IMR-90 (cell line): ENCODE measurements at regions not wholly inside any gene's neighbourhood (a gene's known extent, or its start where the extent isn't known, plus 50 kb on each side); places are given as distances from the start of the nearest gene placed in this dataset.

Source experiments
- ATAC-seq: fragments of 200-7000 bp; cut with Tn5 transposase; 2 replicates; pipeline ENCODE4 v1.9.1; 2020; ENCODE audit warnings: low read depth, mild to moderate bottlenecking, moderate library complexity
- BruUV-seq: library from RNA; stranded (reverse); fragments of 400-500 nt; replicated peaks from 2 replicates; lab custom pipeline; 2021; lab: Mats Ljungman, UMichigan
- CTCF ChIA-PET: fragments of 300-600 bp; formaldehyde crosslinking; extraction: SDS; loops from one replicate; lab custom pipeline; 2021; ENCODE audit warnings: antibody characterized with exemption; lab: Yijun Ruan, JAX
- POLR2A ChIA-PET: fragments of 300-600 bp; sonication (Branson Sonifier 250); formaldehyde crosslinking; loops from one replicate; lab custom pipeline; 2022; ENCODE audit warnings: antibody characterized with exemption; ENCODE audit not compliant: unreplicated experiment; lab: Charles Lee
- DNase-seq: peaks from one replicate; pipeline ENCODE4 v3.0.0; 2013
- H2AFZ ChIP-seq: replicated peaks from 2 replicates; pipeline ENCODE3; 2013; ENCODE audit warnings: low read length, mild to moderate bottlenecking; ENCODE audit not compliant: poor library complexity
- H2AK5ac ChIP-seq: 2 replicates; pipeline ENCODE4 v1.6.1; 2013; ENCODE audit warnings: low read depth, low read length, inconsistent platforms
- H2AK9ac ChIP-seq: replicated peaks from 2 replicates; pipeline ENCODE3; 2013; ENCODE audit warnings: mild to moderate bottlenecking, low read depth, low read length, moderate library complexity; ENCODE audit not compliant: poor library complexity
- H2BK120ac ChIP-seq: 2 replicates; pipeline ENCODE4 v1.6.1; 2013; ENCODE audit warnings: low read depth, low read length, inconsistent platforms
- H2BK15ac ChIP-seq: 3 replicates; pipeline ENCODE4 v1.6.1; 2013; ENCODE audit warnings: low read depth, low read length, inconsistent platforms
- H2BK20ac ChIP-seq: 2 replicates; pipeline ENCODE4 v1.6.1; 2013; ENCODE audit warnings: low read depth, mild to moderate bottlenecking, inconsistent platforms, low read length, moderate library complexity
- H2BK5ac ChIP-seq: 2 replicates; pipeline ENCODE4 v1.6.1; 2013; ENCODE audit warnings: mild to moderate bottlenecking, low read depth, low read length, inconsistent platforms; ENCODE audit not compliant: poor library complexity, severe bottlenecking
- H3K14ac ChIP-seq: replicated peaks from 2 replicates; pipeline ENCODE4 v1.6.1; 2013; ENCODE audit warnings: low read depth, low read length, inconsistent platforms
- H3K18ac ChIP-seq: 2 replicates; pipeline ENCODE4 v1.6.1; 2013; ENCODE audit warnings: low read depth, low read length, control low read depth
- H3K23ac ChIP-seq: 2 replicates; pipeline ENCODE4 v1.6.1; 2013; ENCODE audit warnings: low read depth, low read length, inconsistent platforms
- H3K27ac ChIP-seq: 2 replicates; pipeline ENCODE4 v1.5.1; 2013; ENCODE audit warnings: mild to moderate bottlenecking, control low read depth, low read length; ENCODE audit not compliant: insufficient read depth
- H3K27me3 ChIP-seq: 2 replicates; pipeline ENCODE4 v1.6.1; 2013; ENCODE audit warnings: low read length; ENCODE audit not compliant: control insufficient read depth, insufficient read depth
- H3K36me3 ChIP-seq: 2 replicates; pipeline ENCODE4 v1.6.1; 2013; ENCODE audit warnings: low read length, mixed read lengths; ENCODE audit not compliant: control insufficient read depth, insufficient read depth
- H3K4ac ChIP-seq: 2 replicates; pipeline ENCODE4 v1.6.1; 2013; ENCODE audit warnings: low read depth, low read length, inconsistent platforms
- H3K4me1 ChIP-seq: 2 replicates; pipeline ENCODE4 v1.6.1; 2013; ENCODE audit warnings: low read length, mixed read lengths; ENCODE audit not compliant: control insufficient read depth, insufficient read depth
- H3K4me2 ChIP-seq: 2 replicates; pipeline ENCODE4 v1.6.1; 2013; ENCODE audit warnings: low read depth, mild to moderate bottlenecking, control low read depth, low read length, moderate library complexity
- H3K4me3 ChIP-seq: 2 replicates; pipeline ENCODE4 v1.5.1; 2013; ENCODE audit warnings: low read depth, mild to moderate bottlenecking, control low read depth, low read length, moderate library complexity; ENCODE audit not compliant: insufficient read depth
- H3K56ac ChIP-seq: 2 replicates; pipeline ENCODE4 v1.6.1; 2013; ENCODE audit warnings: low read length, inconsistent platforms; ENCODE audit not compliant: insufficient read depth; ENCODE audit errors: extremely low read depth
- H3K79me1 ChIP-seq, 2 experiments: 2 replicates each; pipeline ENCODE4 v1.6.1; 2013; ENCODE audit warnings: low read length in 2 of 2, inconsistent platforms in 1 of 2, low read depth in 1 of 2
- H3K9ac ChIP-seq: 2 replicates; pipeline ENCODE4 v1.6.1; 2013; ENCODE audit warnings: low read depth, low read length, control low read depth
- H3K9me1 ChIP-seq: 2 replicates; pipeline ENCODE4 v1.6.1; 2013; ENCODE audit warnings: low read length, inconsistent platforms; ENCODE audit not compliant: insufficient read depth
- H3K9me3 ChIP-seq: 2 replicates; pipeline ENCODE4 v1.6.1; 2013; ENCODE audit warnings: low read length; ENCODE audit not compliant: control insufficient read depth, insufficient read depth
- H4K20me1 ChIP-seq: 2 replicates; pipeline ENCODE4 v1.6.1; 2013; ENCODE audit warnings: low read length, inconsistent platforms; ENCODE audit not compliant: insufficient read depth
- H4K5ac ChIP-seq: 2 replicates; pipeline ENCODE4 v1.6.1; 2013; ENCODE audit warnings: mild to moderate bottlenecking, low read depth, low read length, control low read depth
- H4K8ac ChIP-seq, 2 experiments: 2 replicates each; pipeline ENCODE4 v1.6.1; 2013; ENCODE audit warnings: low read depth in 2 of 2, low read length in 2 of 2, control low read depth in 1 of 2, inconsistent platforms in 1 of 2
- H4K91ac ChIP-seq: 2 replicates; pipeline ENCODE4 v1.6.1; 2013; ENCODE audit warnings: low read depth, low read length, inconsistent platforms; ENCODE audit not compliant: insufficient read depth
- BHLHE40 ChIP-seq: fragments of 150-350 bp; IDR thresholded peaks from 2 replicates; pipeline ENCODE4 v1.6.1; 2016; ENCODE audit warnings: mild to moderate bottlenecking, low read depth, low read length
- CEBPB ChIP-seq: IDR thresholded peaks from 2 replicates; pipeline ENCODE4 v1.6.1; 2012; ENCODE audit warnings: low read depth, low read length, improper control_type of control experiment
- CHD1 ChIP-seq: IDR thresholded peaks from 2 replicates; pipeline ENCODE4 v1.6.1; 2012; ENCODE audit warnings: low read depth, low read length, improper control_type of control experiment
- CTCF ChIP-seq: conservative IDR thresholded peaks from 2 replicates; pipeline ENCODE4 v1.5.1; 2012; ENCODE audit warnings: mild to moderate bottlenecking, low read depth, low read length, improper control_type of control experiment
- ELK1 ChIP-seq: fragments of 150-350 bp; IDR thresholded peaks from 2 replicates; pipeline ENCODE4 v1.6.1; 2016; ENCODE audit warnings: low read depth, mild to moderate bottlenecking, low read length, moderate library complexity, borderline replicate concordance
- FOS ChIP-seq: fragments of 150-350 bp; IDR thresholded peaks from 2 replicates; pipeline ENCODE4 v1.6.1; 2016; ENCODE audit warnings: low read depth, low read length
- MAFK ChIP-seq: IDR thresholded peaks from 2 replicates; pipeline ENCODE4 v1.6.1; 2012; ENCODE audit warnings: low read depth, low read length, improper control_type of control experiment
- MAZ ChIP-seq: IDR thresholded peaks from 2 replicates; pipeline ENCODE4 v1.6.1; 2012; ENCODE audit warnings: low read depth, mild to moderate bottlenecking, low read length, improper control_type of control experiment, moderate library complexity, borderline replicate concordance
- MXI1 ChIP-seq: IDR thresholded peaks from 2 replicates; pipeline ENCODE4 v1.6.1; 2012; ENCODE audit warnings: low read depth, mild to moderate bottlenecking, low read length, moderate library complexity, borderline replicate concordance
- NFE2L2 ChIP-seq: fragments of 150-350 bp; IDR thresholded peaks from 2 replicates; pipeline ENCODE4 v1.6.1; 2016; ENCODE audit warnings: low read depth, mild to moderate bottlenecking, low read length
- POLR2A ChIP-seq: IDR thresholded peaks from 2 replicates; pipeline ENCODE4 v1.6.1; 2012; ENCODE audit warnings: mild to moderate bottlenecking, low read depth, low read length
- RAD21 ChIP-seq: IDR thresholded peaks from 2 replicates; pipeline ENCODE4 v1.6.1; 2012; ENCODE audit warnings: low read length, improper control_type of control experiment
- RCOR1 ChIP-seq: IDR thresholded peaks from 2 replicates; pipeline ENCODE4 v1.6.1; 2012; ENCODE audit warnings: mild to moderate bottlenecking, low read length, improper control_type of control experiment; ENCODE audit not compliant: insufficient replicate concordance
- RFX5 ChIP-seq: IDR thresholded peaks from 2 replicates; pipeline ENCODE4 v1.8.0; 2012; ENCODE audit warnings: low read depth, mild to moderate bottlenecking, low read length, moderate library complexity
- SMC3 ChIP-seq: fragments of 150-350 bp; IDR thresholded peaks from 2 replicates; pipeline ENCODE4 v1.6.1; 2016; ENCODE audit warnings: low read depth, mild to moderate bottlenecking, antibody characterized with exemption, low read length, moderate library complexity
- USF2 ChIP-seq: fragments of 150-350 bp; IDR thresholded peaks from 2 replicates; pipeline ENCODE4 v1.6.1; 2017; ENCODE audit warnings: mild to moderate bottlenecking, antibody characterized with exemption, low read length, low read depth
- dilution Hi-C: fragments of 300-500 bp; cut with HindIII; formaldehyde crosslinking; loops from one replicate; pipeline ENCODE4 v1.14.3; 2018; ENCODE audit warnings: low sequenced_read_pairs; ENCODE audit not compliant: unreplicated experiment
- in situ Hi-C: fragments of 300-500 bp; cut with MboI; formaldehyde crosslinking; loops from 3 replicates; pipeline ENCODE4 v1.14.3; 2019; ENCODE audit warnings: low sequenced_read_pairs, inconsistent platforms, mixed read lengths
- intact Hi-C: fragments of 100-400 bp; cut with micrococcal nuclease; formaldehyde crosslinking; loops from 2 replicates; pipeline ENCODE4 v1.10.0; 2022

- Histone ChIP-seq H3K27me3 (no peaks in the 10 kb centered on the region), H4K5ac (no peak overlapping the region), H3K79me1 (no peaks in the 10 kb centered on the region), H3K4me3 (no peak overlapping the region), H3K23ac (no peak overlapping the region), H3K4me1 (no peaks in the 10 kb centered on the region), H4K91ac (no peak overlapping the region), H2BK20ac (no peak overlapping the region), H3K36me3 (no peaks in the 10 kb centered on the region), H3K27ac (no peak overlapping the region), H2AK9ac (no peak overlapping the region), H2AFZ (no peak overlapping the region), H2BK120ac (no peak overlapping the region), H4K8ac (no peak overlapping the region), H3K9ac (no peak overlapping the region), H2BK5ac (no peak overlapping the region), H3K56ac (no peak overlapping the region), H2AK5ac (no peak overlapping the region), H4K20me1 (no peaks in the 10 kb centered on the region), H3K9me3 (no peaks in the 10 kb centered on the region), H3K4me2 (no peak overlapping the region), H3K14ac (no peak overlapping the region), H2BK15ac (no peak overlapping the region), H3K18ac (no peak overlapping the region), H3K9me1 (no peaks in the 10 kb centered on the region), H3K4ac (no peak overlapping the region)
- no peak for DNase-seq
- ChIA-PET CTCF (no interaction called here), POLR2A (no interaction called here)
- dilution Hi-C loops (no loop called here), in situ Hi-C loops (no loop called here), intact Hi-C loops (no loop called here)
- no TSS peak for BruUV-seq
- TF ChIP-seq BHLHE40 (no peak), POLR2A (no peak), CTCF (no peak), SMC3 (no peak), RCOR1 (no peak), ELK1 (no peak), USF2 (no peak), FOS (no peak), RAD21 (no peak), CHD1 (no peak), MXI1 (no peak), RFX5 (no peak), NFE2L2 (no peak), MAFK (no peak), CEBPB (no peak), MAZ (no peak)
- ATAC-seq = no peak
These were observed 259.9 kb upstream of the CPNE8 start for GRCh38 chr12:39165338-39165737.
